HCT116 (cell line): ENCODE measurements at regions not wholly inside any gene's neighbourhood (a gene's known extent, or its start where the extent isn't known, plus 50 kb on each side); places are given as distances from the start of the nearest gene placed in this dataset.

ENCODE experiments used
- ATAC-seq: fragments of 200-7000 bp; cut with Tn5 transposase; 2 replicates; pipeline ENCODE4 v1.9.1; 2020; ENCODE audit warnings: mild to moderate bottlenecking, moderate library complexity
- BruUV-seq: library from RNA; stranded (reverse); fragments of 400-500 nt; replicated peaks from 2 replicates; lab custom pipeline; 2021; lab: Mats Ljungman, UMichigan
- CTCF ChIA-PET: fragments of 300-600 bp; sonication (Branson Sonifier 250); formaldehyde crosslinking; loops from one replicate; lab custom pipeline; 2021; ENCODE audit warnings: antibody characterized with exemption; lab: Charles Lee
- POLR2A ChIA-PET: fragments of 300-600, 350-600 bp; sonication (Branson Sonifier 250); formaldehyde crosslinking; loops from one replicate; lab custom pipeline; 2021; ENCODE audit warnings: antibody characterized with exemption; lab: Charles Lee
- RAD21 ChIA-PET, 2 experiments: fragments of 300-600 bp; sonication (Branson Sonifier 250); formaldehyde crosslinking; loops; one replicate each; lab custom pipeline; 2023; ENCODE audit warnings: low total read pairs in 2 of 2; ENCODE audit not compliant: uncharacterized antibody in 2 of 2, unreplicated experiment in 2 of 2, low non-redundant PET in 1 of 2; lab: Charles Lee
- DNase-seq: peaks from one replicate; pipeline ENCODE4 v3.0.0-alpha.2; 2010; ENCODE audit warnings: low read depth, low spot score
- H2AFZ ChIP-seq: fragments of 200-600 bp; shearing (Covaris generic), sonication (generic); 2 replicates; pipeline ENCODE4 v1.6.1; 2017; ENCODE audit warnings: low read depth, mixed run types, mixed read lengths, antibody characterized with exemption, low read length; ENCODE audit not compliant: poor library complexity, severe bottlenecking
- H3K27ac ChIP-seq: 2 replicates; pipeline ENCODE4 v1.5.1; 2012; ENCODE audit warnings: low read depth, low read length
- H3K27me3 ChIP-seq: fragments of 200-600 bp; sonication (generic); 2 replicates; pipeline ENCODE4 v1.6.1; 2016; ENCODE audit warnings: mixed run types, low read length, mixed read lengths; ENCODE audit not compliant: insufficient read depth
- H3K36me3 ChIP-seq, 2 experiments: fragments of 200-500 bp in 1 of 2; fragments of 200-600 bp in 1 of 2; sonication (Bioruptor generic) in 1 of 2; sonication (generic) in 1 of 2; 2 replicates each; pipeline versions ENCODE4 v1.5.1 to v1.6.1; 2014 to 2016; ENCODE audit warnings: low read length in 2 of 2, inconsistent platforms in 1 of 2, mixed read lengths in 1 of 2, mixed run types in 1 of 2; ENCODE audit not compliant: insufficient read depth in 2 of 2, control insufficient read depth in 1 of 2
- H3K4me1 ChIP-seq, 2 experiments: fragments of 200-600 bp in 1 of 2; sonication (generic) in 1 of 2; 2 replicates each; pipeline versions ENCODE4 v1.5.1 to v1.6.1; 2012 to 2017; ENCODE audit warnings: low read length in 2 of 2, inconsistent platforms in 1 of 2, mild to moderate bottlenecking in 1 of 2, mixed read lengths in 1 of 2, mixed run types in 1 of 2, moderate library complexity in 1 of 2; ENCODE audit not compliant: insufficient read depth in 2 of 2, control insufficient read depth in 1 of 2
- H3K4me2 ChIP-seq: fragments of 200-600 bp; sonication (generic); 2 replicates; pipeline ENCODE4 v1.6.1; 2017; ENCODE audit warnings: mixed run types, low read length, mixed read lengths
- H3K4me3 ChIP-seq, 2 experiments: fragments of 200-600 bp in 1 of 2; sonication (generic) in 1 of 2; replicated peaks in 1 of 2; 2 replicates each; pipeline ENCODE4 v1.5.1; 2011 to 2016; ENCODE audit warnings: low read length in 2 of 2, control low read depth in 1 of 2, low read depth in 1 of 2, mild to moderate bottlenecking in 1 of 2, mixed read lengths in 1 of 2, mixed run types in 1 of 2
- H3K79me2 ChIP-seq: fragments of 200-600 bp; sonication (generic); 2 replicates; pipeline ENCODE4 v1.6.1; 2017; ENCODE audit warnings: mild to moderate bottlenecking, mixed run types, low read length, moderate library complexity, mixed read lengths; ENCODE audit not compliant: insufficient read depth
- H3K9ac ChIP-seq: fragments of 200-600 bp; sonication (generic); 2 replicates; pipeline ENCODE4 v1.6.1; 2016; ENCODE audit warnings: low read length, mixed read lengths
- H3K9me2 ChIP-seq: fragments of 200-600 bp; sonication (generic), shearing (Covaris generic); 2 replicates; pipeline ENCODE4 v1.6.1; 2017; ENCODE audit warnings: mixed run types, mild to moderate bottlenecking, moderate library complexity; ENCODE audit not compliant: insufficient read depth
- H3K9me3 ChIP-seq, 2 experiments: fragments of 200-500 bp in 1 of 2; fragments of 200-600 bp in 1 of 2; sonication (Bioruptor generic) in 1 of 2; sonication (generic) in 1 of 2; 2 replicates each; pipeline ENCODE4 v1.6.1; 2014 to 2017; ENCODE audit warnings: low read length in 2 of 2, mixed read lengths in 2 of 2, inconsistent platforms in 1 of 2, low read depth in 1 of 2, mild to moderate bottlenecking in 1 of 2, mixed run types in 1 of 2, moderate library complexity in 1 of 2; ENCODE audit not compliant: control insufficient read depth in 1 of 2, insufficient read depth in 1 of 2
- H4K20me1 ChIP-seq: fragments of 200-600 bp; sonication (generic), shearing (Covaris generic); 2 replicates; pipeline ENCODE4 v1.6.1; 2017; ENCODE audit warnings: mixed run types, mild to moderate bottlenecking, moderate library complexity; ENCODE audit not compliant: insufficient read depth
- CBX3 ChIP-seq: IDR thresholded peaks from 2 replicates; pipeline ENCODE4 v1.6.1; 2012; ENCODE audit warnings: low read depth
- CEBPB ChIP-seq: IDR thresholded peaks from 2 replicates; pipeline ENCODE4 v1.6.1; 2012; ENCODE audit warnings: low read depth
- EGR1 ChIP-seq: IDR thresholded peaks from 2 replicates; pipeline ENCODE4 v1.6.1; 2012; ENCODE audit warnings: low read depth
- EZH2 ChIP-seq: fragments of 200-600 bp; sonication (generic); IDR thresholded peaks from 2 replicates; pipeline ENCODE4 v1.6.1; 2017; ENCODE audit warnings: antibody characterized with exemption, mixed run types
- EZH2phosphoT487 ChIP-seq: fragments of 200-600 bp; IDR thresholded peaks from 2 replicates; pipeline ENCODE4 v1.6.1; 2018; ENCODE audit warnings: antibody characterized with exemption, borderline replicate concordance
- FOSL1 ChIP-seq: IDR thresholded peaks from 2 replicates; pipeline ENCODE4 v1.6.1; 2012; ENCODE audit warnings: low read depth
- JUND ChIP-seq: IDR thresholded peaks from 2 replicates; pipeline ENCODE4 v1.6.1; 2012
- RAD21 ChIP-seq: IDR thresholded peaks from 2 replicates; pipeline ENCODE4 v1.6.1; 2012; ENCODE audit warnings: low read depth, mild to moderate bottlenecking
- SIN3A ChIP-seq: IDR thresholded peaks from 2 replicates; pipeline ENCODE4 v1.6.1; 2012; ENCODE audit warnings: low read depth
- SP1 ChIP-seq: IDR thresholded peaks from 2 replicates; pipeline ENCODE4 v1.6.1; 2012; ENCODE audit warnings: low read depth
- TCF7L2 ChIP-seq: IDR thresholded peaks from 2 replicates; pipeline ENCODE4 v1.7.0; 2011; ENCODE audit warnings: borderline replicate concordance, inconsistent platforms; ENCODE audit not compliant: insufficient read depth, insufficient read length; ENCODE audit errors: extremely low read depth
- ZNF274 ChIP-seq: fragments of 200-500 bp; sonication (Bioruptor generic); IDR thresholded peaks from 2 replicates; pipeline ENCODE4 v1.6.1; 2014; ENCODE audit warnings: mild to moderate bottlenecking, low read depth, low read length, inconsistent platforms
- intact Hi-C: fragments of 100-400 bp; cut with micrococcal nuclease; formaldehyde crosslinking; loops from 2 replicates; pipeline ENCODE4 v1.10.0; 2022
- TF ChIP-seq, protein P1 (sequence below): IDR thresholded peaks from 2 replicates; pipeline ENCODE4 v1.6.1; 2012
- TF ChIP-seq, protein P2 (sequence below): IDR thresholded peaks from 2 replicates; pipeline ENCODE4 v1.6.1; 2011; ENCODE audit warnings: mild to moderate bottlenecking, low read length, moderate library complexity; ENCODE audit not compliant: insufficient replicate concordance; ENCODE audit errors: extremely low read depth
- TF ChIP-seq, protein P3 (sequence below): IDR thresholded peaks from 2 replicates; pipeline ENCODE4 v1.6.1; 2012
- TF ChIP-seq, protein P4 (sequence below): IDR thresholded peaks from 2 replicates; pipeline ENCODE4 v1.6.1; 2012; ENCODE audit warnings: low read depth

DNA sequence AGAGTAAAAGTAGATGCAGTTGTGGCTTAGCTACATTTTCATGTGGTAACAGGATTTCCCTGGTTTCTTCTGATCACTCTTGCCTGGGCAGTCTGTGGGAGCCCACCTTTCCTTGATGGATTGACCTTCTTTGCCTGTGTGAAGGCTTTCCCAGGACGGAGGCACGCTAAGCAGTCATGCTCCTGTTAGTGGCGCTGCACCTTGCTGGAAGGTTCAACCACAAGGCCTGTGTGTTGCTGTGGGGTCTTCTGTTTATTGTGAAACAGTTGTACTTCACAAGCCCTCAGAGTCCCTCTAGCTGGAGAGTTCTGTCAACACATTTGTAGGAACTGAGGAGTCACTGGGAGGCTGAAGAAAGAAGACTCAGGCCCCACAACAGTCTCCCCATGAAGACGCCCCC, 402.0 kb downstream of the IRX1 start:
- Histone ChIP-seq H2AFZ (no peak overlapping the region), H3K9me2 (no peaks in the 10 kb centered on the region), H3K4me2 (no peak overlapping the region), H3K27ac (no peak overlapping the region), H4K20me1 (no peaks in the 10 kb centered on the region), H3K36me3 (no peaks in the 10 kb centered on the region), H3K9ac (no peak overlapping the region), H3K27me3 (no peaks in the 10 kb centered on the region), H3K4me3 (no peak overlapping the region), H3K4me1 (no peaks in the 10 kb centered on the region), H3K9me3 (peaks cover 14 to 46% of the 10 kb centered on the region in 2 experiments; a peak in 2 of 4 replicates), H3K79me2 (no peaks in the 10 kb centered on the region)
- CTCF ChIA-PET = no interaction called here
- intact Hi-C loops = no loop called here
- TF ChIP-seq CEBPB (no peak), SIN3A (no peak), ZNF274 (no peak), EZH2phosphoT487 (no peak), EGR1 (no peak), SP1 (no peak), RAD21 (no peak), TCF7L2 (no peak), CBX3 (no peak), FOSL1 (no peak), EZH2 (no peak), JUND (no peak)
- TF ChIP-seq, protein P1, sequence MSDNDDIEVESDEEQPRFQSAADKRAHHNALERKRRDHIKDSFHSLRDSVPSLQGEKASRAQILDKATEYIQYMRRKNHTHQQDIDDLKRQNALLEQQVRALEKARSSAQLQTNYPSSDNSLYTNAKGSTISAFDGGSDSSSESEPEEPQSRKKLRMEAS = no peak
- TF ChIP-seq, protein P2, sequence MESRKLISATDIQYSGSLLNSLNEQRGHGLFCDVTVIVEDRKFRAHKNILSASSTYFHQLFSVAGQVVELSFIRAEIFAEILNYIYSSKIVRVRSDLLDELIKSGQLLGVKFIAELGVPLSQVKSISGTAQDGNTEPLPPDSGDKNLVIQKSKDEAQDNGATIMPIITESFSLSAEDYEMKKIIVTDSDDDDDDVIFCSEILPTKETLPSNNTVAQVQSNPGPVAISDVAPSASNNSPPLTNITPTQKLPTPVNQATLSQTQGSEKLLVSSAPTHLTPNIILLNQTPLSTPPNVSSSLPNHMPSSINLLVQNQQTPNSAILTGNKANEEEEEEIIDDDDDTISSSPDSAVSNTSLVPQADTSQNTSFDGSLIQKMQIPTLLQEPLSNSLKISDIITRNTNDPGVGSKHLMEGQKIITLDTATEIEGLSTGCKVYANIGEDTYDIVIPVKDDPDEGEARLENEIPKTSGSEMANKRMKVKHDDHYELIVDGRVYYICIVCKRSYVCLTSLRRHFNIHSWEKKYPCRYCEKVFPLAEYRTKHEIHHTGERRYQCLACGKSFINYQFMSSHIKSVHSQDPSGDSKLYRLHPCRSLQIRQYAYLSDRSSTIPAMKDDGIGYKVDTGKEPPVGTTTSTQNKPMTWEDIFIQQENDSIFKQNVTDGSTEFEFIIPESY = no peak
- TF ChIP-seq, protein P3, sequence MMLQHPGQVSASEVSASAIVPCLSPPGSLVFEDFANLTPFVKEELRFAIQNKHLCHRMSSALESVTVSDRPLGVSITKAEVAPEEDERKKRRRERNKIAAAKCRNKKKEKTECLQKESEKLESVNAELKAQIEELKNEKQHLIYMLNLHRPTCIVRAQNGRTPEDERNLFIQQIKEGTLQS = no peak
- TF ChIP-seq, protein P4, sequence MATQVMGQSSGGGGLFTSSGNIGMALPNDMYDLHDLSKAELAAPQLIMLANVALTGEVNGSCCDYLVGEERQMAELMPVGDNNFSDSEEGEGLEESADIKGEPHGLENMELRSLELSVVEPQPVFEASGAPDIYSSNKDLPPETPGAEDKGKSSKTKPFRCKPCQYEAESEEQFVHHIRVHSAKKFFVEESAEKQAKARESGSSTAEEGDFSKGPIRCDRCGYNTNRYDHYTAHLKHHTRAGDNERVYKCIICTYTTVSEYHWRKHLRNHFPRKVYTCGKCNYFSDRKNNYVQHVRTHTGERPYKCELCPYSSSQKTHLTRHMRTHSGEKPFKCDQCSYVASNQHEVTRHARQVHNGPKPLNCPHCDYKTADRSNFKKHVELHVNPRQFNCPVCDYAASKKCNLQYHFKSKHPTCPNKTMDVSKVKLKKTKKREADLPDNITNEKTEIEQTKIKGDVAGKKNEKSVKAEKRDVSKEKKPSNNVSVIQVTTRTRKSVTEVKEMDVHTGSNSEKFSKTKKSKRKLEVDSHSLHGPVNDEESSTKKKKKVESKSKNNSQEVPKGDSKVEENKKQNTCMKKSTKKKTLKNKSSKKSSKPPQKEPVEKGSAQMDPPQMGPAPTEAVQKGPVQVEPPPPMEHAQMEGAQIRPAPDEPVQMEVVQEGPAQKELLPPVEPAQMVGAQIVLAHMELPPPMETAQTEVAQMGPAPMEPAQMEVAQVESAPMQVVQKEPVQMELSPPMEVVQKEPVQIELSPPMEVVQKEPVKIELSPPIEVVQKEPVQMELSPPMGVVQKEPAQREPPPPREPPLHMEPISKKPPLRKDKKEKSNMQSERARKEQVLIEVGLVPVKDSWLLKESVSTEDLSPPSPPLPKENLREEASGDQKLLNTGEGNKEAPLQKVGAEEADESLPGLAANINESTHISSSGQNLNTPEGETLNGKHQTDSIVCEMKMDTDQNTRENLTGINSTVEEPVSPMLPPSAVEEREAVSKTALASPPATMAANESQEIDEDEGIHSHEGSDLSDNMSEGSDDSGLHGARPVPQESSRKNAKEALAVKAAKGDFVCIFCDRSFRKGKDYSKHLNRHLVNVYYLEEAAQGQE = no peak
- no TSS peak for BruUV-seq
- RAD21 ChIA-PET = no interaction called here
- no peak for DNase-seq
- no peak for ATAC-seq
- POLR2A ChIA-PET = no interaction called here
